Choroid plexus epithelial cell (primary cell): ENCODE measurements at regions not wholly inside any gene's neighbourhood (a gene's known extent, or its start where the extent isn't known, plus 50 kb on each side); places are given as distances from the start of the nearest gene placed in this dataset.

Source experiments
- DNase-seq: peaks from one replicate; pipeline ENCODE4 v3.0.0-alpha.2; 2010; ENCODE audit warnings: low read depth
- H3K4me3 ChIP-seq: 2 replicates; pipeline ENCODE4 v1.5.1; 2011; ENCODE audit warnings: low read depth, mild to moderate bottlenecking, control low read depth, low read length, moderate library complexity
- TF ChIP-seq, protein P1 (sequence below): conservative IDR thresholded peaks from 2 replicates; pipeline ENCODE4 v1.5.1; 2011; ENCODE audit warnings: low read depth, mild to moderate bottlenecking, control low read depth, inconsistent platforms, low read length, moderate library complexity

GRCh38 chr7:82527851-82528250, 84.3 kb upstream of the CACNA2D1 start:
- peak; percentile 74 for DNase-seq
- H3K4me3 ChIP-seq, result no peak overlapping the region
- TF ChIP-seq, protein P1, sequence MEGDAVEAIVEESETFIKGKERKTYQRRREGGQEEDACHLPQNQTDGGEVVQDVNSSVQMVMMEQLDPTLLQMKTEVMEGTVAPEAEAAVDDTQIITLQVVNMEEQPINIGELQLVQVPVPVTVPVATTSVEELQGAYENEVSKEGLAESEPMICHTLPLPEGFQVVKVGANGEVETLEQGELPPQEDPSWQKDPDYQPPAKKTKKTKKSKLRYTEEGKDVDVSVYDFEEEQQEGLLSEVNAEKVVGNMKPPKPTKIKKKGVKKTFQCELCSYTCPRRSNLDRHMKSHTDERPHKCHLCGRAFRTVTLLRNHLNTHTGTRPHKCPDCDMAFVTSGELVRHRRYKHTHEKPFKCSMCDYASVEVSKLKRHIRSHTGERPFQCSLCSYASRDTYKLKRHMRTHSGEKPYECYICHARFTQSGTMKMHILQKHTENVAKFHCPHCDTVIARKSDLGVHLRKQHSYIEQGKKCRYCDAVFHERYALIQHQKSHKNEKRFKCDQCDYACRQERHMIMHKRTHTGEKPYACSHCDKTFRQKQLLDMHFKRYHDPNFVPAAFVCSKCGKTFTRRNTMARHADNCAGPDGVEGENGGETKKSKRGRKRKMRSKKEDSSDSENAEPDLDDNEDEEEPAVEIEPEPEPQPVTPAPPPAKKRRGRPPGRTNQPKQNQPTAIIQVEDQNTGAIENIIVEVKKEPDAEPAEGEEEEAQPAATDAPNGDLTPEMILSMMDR, result no peak

DNA sequence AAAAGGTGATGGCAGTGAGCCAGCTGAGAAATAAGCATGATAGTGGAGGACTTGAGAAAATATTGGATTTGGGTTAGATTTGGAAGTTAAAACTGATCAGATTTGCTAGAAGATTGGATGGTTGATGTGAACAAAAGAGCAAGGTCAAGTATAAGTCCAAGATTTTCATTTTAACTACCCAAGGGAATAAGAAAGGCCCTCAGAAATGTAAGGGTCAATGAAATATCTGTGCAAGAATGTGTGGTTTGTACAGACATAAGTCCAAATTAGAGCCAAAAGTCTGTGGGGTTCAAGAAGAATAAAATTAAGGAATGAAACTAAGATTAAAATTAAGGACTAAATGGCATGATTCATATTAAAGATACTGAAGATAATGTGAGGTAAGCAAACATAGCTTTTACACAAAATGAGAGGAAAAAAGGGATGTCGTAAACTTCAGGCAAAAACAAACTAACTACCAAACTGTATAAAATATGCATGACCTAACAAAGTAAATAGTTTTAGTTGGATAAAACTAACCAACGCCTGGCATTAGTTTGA, 78.4 kb upstream of the CACNA2D1 start:
- no peak overlapping the region for H3K4me3 ChIP-seq
- peak; percentile 75 for DNase-seq
- TF ChIP-seq, protein P1, result no peak

- TF ChIP-seq, protein P1, result no peak
- DNase-seq, result no peak
- no peak overlapping the region for H3K4me3 ChIP-seq
Observed at GRCh38 chr7:82517050-82517449, 73.5 kb upstream of the CACNA2D1 start.

GRCh38 chr7:82511542-82511941, 68.0 kb upstream of the CACNA2D1 start:
- TF ChIP-seq, protein P1, result no peak
- H3K4me3 ChIP-seq, result no peak overlapping the region
- DNase-seq, result no peak

DNA sequence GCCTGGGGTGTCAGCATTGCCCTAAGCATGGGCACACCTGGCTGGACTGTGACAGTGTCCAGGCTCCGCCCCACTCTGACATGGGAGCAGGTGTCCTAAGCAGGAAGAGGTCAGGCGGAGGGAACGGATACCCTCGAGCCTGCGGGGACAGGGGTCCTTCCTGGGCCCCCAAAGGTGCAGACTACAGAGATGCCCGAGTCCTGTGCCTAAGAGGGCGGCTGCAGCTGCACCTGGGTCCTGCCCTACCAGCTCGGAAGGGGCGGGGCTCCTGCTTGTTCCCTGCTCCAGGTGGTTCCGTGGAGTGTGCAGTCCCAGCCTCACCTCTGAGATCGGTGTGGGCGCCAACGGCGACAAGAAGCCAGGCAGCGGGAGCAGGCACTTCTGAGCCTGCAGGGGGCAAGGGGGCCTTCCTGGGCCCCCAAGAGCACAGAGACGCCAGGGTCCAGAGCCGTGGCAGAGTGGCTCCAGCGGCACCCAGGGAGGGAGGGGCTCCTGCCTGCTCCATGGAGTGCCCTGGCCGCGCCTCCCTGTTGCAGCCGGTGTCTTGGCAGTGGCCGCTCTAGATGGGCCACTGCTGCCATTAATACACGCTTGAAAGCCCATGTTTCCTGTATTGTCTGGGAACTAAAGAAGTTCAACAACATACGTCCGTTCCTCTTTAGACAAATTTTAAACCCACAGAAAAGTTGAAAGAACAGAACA, 64.5 kb upstream of the CACNA2D1 start:
- peak overlapping the region; percentile 24 for H3K4me3 ChIP-seq
- no peak for DNase-seq
- TF ChIP-seq, protein P1, result no peak

GRCh38 chr7:82507365-82507975, 63.9 kb upstream of the CACNA2D1 start:
- no peak overlapping the region for H3K4me3 ChIP-seq
- DNase-seq, result no peak
- TF ChIP-seq, protein P1, result no peak
